ENCODE measurements at regions not wholly inside any gene's neighbourhood (a gene's known extent, or its start where the extent isn't known, plus 50 kb on each side); places are given as distances from the start of the nearest gene placed in this dataset.

- DNase-seq = no peak
Measured at GRCh38 chr3:189500299-189500698, 130.9 kb upstream of the TP63 start.

- no peak for DNase-seq
Measured at GRCh38 chr3:189500798-189501495, 130.2 kb upstream of the TP63 start.

DNA sequence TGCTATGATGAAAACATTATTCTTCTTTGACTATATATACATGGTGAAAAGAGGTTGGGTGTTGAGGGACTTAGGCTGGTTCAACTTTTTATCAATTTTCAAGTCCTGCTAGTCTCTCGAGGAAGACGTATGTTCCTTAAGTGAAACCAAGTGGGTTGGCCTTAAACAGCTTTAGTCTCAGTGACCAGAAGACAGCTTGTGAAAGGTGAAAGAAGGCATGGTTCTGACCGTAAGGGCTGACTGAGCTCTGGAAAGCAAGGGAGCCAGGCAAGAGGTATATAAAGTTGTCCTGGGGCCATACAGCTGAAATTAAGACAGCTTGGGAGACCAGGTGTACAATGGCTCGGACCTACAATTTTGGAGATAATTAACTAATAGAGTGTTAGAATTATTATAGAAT is 128.9 kb upstream of the TP63 start:
- DNase-seq = no peak

- DNase-seq = no peak
Measured at GRCh38 chr3:189502676-189503257, 128.4 kb upstream of the TP63 start.

DNA sequence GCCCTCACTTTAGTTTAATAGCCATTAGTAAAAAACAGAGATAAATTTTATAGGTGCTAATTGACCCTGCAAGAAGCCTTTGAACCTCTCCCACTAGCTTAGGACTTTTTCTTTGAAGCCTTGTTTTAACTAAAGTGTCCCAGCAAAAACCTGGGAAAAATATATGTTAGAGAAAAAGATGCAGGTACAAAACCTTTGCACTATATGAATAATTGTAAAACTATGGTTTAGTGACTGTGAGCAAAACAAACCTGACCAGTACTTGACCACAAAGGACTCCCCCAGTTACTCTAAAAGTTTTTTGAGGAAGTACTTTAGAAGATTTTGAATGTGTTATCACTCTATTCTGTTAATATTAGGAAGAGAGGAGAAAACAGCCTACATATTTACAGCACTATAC is 123.3 kb upstream of the TP63 start:
- DNase-seq = no peak

- no peak for DNase-seq
Measured at GRCh38 chr3:189508784-189509501, 122.2 kb upstream of the TP63 start.

DNA sequence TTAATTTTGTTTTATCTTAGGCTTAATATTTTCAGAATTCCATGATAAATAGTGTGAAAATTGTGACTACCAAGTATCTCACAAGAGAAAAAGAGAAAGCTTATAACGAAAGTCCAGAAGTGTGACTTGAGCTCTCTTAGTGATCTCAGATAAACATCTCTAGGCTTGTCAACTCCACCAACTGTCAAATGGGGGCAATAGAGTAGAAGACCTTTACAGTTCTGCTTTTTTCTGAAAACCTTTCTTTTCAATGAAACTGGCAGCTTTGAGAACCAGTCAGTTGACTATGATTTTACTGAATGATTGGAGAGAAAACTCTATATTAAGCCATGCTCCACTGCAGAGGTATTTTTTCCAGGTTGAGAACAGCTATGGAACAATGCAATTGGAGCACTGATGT is 119.2 kb upstream of the TP63 start:
- no peak for DNase-seq

GRCh38 chr3:189512821-189513220 is 118.4 kb upstream of the TP63 start:
- no peak for DNase-seq

DNA sequence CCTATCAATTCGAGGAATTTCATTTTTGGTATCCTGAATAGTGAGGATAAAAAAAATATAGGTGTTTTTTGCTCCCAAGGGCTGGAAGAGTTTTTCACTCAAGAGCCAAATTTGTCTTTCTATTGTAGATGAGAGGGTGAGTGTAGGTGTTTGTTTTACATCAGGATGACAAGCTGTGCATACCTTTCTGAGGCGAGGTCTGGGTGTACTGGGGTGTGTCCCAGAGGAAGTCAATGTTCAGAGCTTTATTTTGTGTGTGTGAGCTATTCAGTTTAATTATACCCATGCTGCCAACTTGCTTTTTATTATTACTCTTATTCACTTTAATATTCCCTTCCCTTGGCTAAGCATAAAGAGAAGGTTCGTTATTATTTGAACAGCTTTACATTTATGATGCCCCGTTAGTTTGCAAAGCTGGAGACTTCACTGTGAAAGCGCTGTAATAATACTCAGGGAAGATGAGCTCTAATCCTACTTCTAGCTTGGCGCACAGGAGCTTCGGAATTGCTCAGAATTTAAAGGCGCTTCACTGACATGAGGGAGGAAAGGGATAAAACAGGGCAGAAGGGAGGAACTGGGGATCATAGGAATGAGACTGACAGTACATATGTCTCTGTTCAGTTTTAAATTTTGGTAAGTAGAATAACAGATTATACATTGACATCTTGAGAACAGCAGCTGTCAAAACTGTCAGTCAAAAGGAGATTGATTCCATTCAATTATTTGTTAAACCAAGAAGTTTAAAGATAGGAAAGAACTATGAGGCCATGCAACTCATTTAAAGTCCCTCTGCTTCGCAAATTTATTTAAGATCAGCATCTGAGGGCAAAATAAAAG is 117.7 kb upstream of the TP63 start:
- no peak for DNase-seq

- DNase-seq = peak in 4 of 56 donors; percentile 2 to 17 (median 12)
Measured at GRCh38 chr3:189516039-189516438, 115.2 kb upstream of the TP63 start.

GRCh38 chr3:189517981-189518380 is 113.2 kb upstream of the TP63 start:
- DNase-seq = no peak

DNA sequence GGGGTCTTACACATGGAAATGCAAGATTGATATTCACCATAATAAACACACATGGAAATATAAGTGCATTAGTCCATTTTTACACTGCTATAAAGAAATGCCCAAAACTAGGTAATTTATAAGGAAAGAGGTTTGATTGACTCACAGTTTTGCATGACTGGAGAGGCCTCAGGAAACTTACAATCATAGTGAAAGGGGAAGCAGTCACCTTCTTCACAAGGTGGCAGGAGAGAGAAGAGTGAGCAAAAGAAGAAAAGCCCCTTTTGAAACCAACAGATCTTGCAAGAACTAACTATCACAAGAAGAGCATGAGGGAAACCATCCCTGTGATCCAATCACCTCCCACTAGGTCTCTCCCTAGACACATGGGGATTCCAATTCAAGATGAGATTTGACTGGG is 111.7 kb upstream of the TP63 start:
- DNase-seq = no peak

GRCh38 chr3:189529468-189529867 is 101.7 kb upstream of the TP63 start:
- DNase-seq = no peak

DNA sequence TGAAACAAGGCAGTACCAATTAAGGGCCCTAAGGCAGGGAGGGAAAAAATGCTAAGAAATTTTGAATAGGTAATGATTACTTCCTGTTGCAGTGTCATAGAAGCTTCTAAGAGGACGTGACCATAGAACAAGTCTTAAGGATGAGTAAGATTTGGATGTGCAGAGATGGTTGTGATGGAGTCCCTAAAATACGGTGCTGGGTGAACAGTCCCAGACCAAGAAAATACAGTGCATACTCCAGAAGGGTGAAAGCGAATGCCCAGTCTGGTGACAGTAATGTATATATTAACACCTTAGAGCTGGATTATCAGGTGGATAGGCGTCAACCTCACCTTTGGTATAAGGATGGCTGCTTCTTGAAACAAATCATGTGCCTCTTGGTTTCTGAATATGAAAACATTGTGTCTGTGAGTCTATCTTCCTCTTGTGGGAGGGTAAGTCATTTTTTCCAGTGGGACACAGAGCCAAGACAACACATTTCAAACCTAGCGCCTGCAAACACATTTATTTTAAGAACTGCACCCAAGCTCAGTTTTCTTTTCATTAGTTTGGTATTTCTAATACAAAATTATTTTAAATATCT is 101.2 kb upstream of the TP63 start:
- DNase-seq = no peak

- DNase-seq = no peak
Measured at GRCh38 chr3:189530822-189531221, 100.4 kb upstream of the TP63 start.

- DNase-seq = no peak
Measured at GRCh38 chr3:189531271-189531670, 99.9 kb upstream of the TP63 start.

- no peak for DNase-seq
Measured at GRCh38 chr3:189534531-189534930, 96.7 kb upstream of the TP63 start.

GRCh38 chr3:189537135-189537534 is 94.1 kb upstream of the TP63 start:
- DNase-seq = no peak

- DNase-seq = no peak
Measured at GRCh38 chr3:189547448-189547847, 83.7 kb upstream of the TP63 start.

GRCh38 chr3:189548053-189548452 is 83.1 kb upstream of the TP63 start:
- no peak for DNase-seq

DNA sequence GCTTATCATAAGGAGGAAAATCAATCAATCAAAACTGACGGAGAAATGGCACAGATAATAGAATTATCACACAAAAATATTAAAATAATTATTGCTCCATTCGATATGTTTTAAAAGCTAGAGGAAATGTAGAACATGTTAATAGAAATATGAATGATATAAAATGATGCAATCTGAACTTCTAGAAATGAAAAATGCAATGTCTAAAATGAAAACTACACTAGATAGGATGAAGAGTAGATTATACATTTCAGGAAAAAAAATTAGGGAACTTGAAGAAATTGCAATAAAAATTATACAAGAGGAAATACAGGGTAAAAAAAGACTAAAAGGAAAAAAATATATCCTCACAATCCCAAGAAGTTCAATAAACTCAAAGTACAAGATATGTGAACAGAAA is 80.2 kb upstream of the TP63 start:
- no peak for DNase-seq

All from amygdala (tissue), 56 donors.